PFSK-1 (cell line): ENCODE measurements at regions not wholly inside any gene's neighbourhood (a gene's known extent, or its start where the extent isn't known, plus 50 kb on each side); places are given as distances from the start of the nearest gene placed in this dataset.

Experiments used
- POLR2AphosphoS5 ChIP-seq: IDR thresholded peaks from 2 replicates; pipeline ENCODE4 v1.6.1; 2012; ENCODE audit warnings: low read depth, mild to moderate bottlenecking, control low read depth, low read length, moderate library complexity
- TAF1 ChIP-seq: IDR thresholded peaks from 2 replicates; pipeline ENCODE4 v1.6.1; 2012; ENCODE audit warnings: low read length, control low read depth, borderline replicate concordance; ENCODE audit not compliant: insufficient read depth
- TF ChIP-seq, protein P1 (sequence below), 2 experiments: IDR thresholded peaks; 2 replicates each; pipeline versions ENCODE4 v1.6.1 to v1.8.0; 2011 to 2012; ENCODE audit warnings: low read depth in 2 of 2, low read length in 2 of 2, control low read depth in 1 of 2, inconsistent platforms in 1 of 2, mild to moderate bottlenecking in 1 of 2, moderate library complexity in 1 of 2; ENCODE audit not compliant: insufficient read depth in 1 of 2

- no peak for TF ChIP-seq POLR2AphosphoS5
- no peak for TF ChIP-seq TAF1
- TF ChIP-seq, protein P1, sequence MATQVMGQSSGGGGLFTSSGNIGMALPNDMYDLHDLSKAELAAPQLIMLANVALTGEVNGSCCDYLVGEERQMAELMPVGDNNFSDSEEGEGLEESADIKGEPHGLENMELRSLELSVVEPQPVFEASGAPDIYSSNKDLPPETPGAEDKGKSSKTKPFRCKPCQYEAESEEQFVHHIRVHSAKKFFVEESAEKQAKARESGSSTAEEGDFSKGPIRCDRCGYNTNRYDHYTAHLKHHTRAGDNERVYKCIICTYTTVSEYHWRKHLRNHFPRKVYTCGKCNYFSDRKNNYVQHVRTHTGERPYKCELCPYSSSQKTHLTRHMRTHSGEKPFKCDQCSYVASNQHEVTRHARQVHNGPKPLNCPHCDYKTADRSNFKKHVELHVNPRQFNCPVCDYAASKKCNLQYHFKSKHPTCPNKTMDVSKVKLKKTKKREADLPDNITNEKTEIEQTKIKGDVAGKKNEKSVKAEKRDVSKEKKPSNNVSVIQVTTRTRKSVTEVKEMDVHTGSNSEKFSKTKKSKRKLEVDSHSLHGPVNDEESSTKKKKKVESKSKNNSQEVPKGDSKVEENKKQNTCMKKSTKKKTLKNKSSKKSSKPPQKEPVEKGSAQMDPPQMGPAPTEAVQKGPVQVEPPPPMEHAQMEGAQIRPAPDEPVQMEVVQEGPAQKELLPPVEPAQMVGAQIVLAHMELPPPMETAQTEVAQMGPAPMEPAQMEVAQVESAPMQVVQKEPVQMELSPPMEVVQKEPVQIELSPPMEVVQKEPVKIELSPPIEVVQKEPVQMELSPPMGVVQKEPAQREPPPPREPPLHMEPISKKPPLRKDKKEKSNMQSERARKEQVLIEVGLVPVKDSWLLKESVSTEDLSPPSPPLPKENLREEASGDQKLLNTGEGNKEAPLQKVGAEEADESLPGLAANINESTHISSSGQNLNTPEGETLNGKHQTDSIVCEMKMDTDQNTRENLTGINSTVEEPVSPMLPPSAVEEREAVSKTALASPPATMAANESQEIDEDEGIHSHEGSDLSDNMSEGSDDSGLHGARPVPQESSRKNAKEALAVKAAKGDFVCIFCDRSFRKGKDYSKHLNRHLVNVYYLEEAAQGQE (IDR thresholded peaks at IDR 0.05; ENCODE audit: insufficient read depth in 1 of 2, low read depth in 2 of 2, low read length in 2 of 2), result no peak
Observed at GRCh38 chr3:24725514-24726255, 231.0 kb upstream of the THRB start.
